Subcutaneous abdominal adipose tissue (tissue), 5 donors: ENCODE measurements at regions not wholly inside any gene's neighbourhood (a gene's known extent, or its start where the extent isn't known, plus 50 kb on each side); places are given as distances from the start of the nearest gene placed in this dataset.

Experiments
- H3K27ac ChIP-seq: one replicate; pipeline ENCODE4 v1.7.0; 2013; ENCODE audit warnings: low read depth, mild to moderate bottlenecking, inconsistent platforms, low read length, moderate library complexity
- H3K27me3 ChIP-seq, 5 donors: one replicate each; pipeline ENCODE4 v1.7.0; 2013; ENCODE audit warnings: low read length in 5 of 5, inconsistent platforms in 1 of 5; ENCODE audit not compliant: control insufficient read depth in 5 of 5, insufficient read depth in 4 of 5
- H3K36me3 ChIP-seq, 5 donors: one replicate each; pipeline ENCODE4 v1.7.0; 2013; ENCODE audit warnings: low read length in 5 of 5; ENCODE audit not compliant: control insufficient read depth in 5 of 5, insufficient read depth in 5 of 5
- H3K4me1 ChIP-seq, 5 donors: one replicate each; pipeline ENCODE4 v1.7.0; 2013; ENCODE audit warnings: low read length in 5 of 5, mild to moderate bottlenecking in 3 of 5, moderate library complexity in 1 of 5; ENCODE audit not compliant: control insufficient read depth in 5 of 5, insufficient read depth in 5 of 5
- H3K4me3 ChIP-seq, 5 donors: one replicate each; pipeline ENCODE4 v1.7.0; 2013; ENCODE audit warnings: low read length in 5 of 5, low read depth in 1 of 5
- H3K9ac ChIP-seq, 5 donors: one replicate each; pipeline ENCODE4 v1.7.0; 2013; ENCODE audit warnings: low read length in 5 of 5, mild to moderate bottlenecking in 4 of 5, moderate library complexity in 3 of 5
- H3K9me3 ChIP-seq, 5 donors: one replicate each; pipeline ENCODE4 v1.7.0; 2013; ENCODE audit warnings: low read length in 5 of 5; ENCODE audit not compliant: control insufficient read depth in 5 of 5
- donor health status: healthy.
- donor health status: healthy.
- donor health status: healthy.
- donor health status: healthy.
- donor health status: healthy.

DNA sequence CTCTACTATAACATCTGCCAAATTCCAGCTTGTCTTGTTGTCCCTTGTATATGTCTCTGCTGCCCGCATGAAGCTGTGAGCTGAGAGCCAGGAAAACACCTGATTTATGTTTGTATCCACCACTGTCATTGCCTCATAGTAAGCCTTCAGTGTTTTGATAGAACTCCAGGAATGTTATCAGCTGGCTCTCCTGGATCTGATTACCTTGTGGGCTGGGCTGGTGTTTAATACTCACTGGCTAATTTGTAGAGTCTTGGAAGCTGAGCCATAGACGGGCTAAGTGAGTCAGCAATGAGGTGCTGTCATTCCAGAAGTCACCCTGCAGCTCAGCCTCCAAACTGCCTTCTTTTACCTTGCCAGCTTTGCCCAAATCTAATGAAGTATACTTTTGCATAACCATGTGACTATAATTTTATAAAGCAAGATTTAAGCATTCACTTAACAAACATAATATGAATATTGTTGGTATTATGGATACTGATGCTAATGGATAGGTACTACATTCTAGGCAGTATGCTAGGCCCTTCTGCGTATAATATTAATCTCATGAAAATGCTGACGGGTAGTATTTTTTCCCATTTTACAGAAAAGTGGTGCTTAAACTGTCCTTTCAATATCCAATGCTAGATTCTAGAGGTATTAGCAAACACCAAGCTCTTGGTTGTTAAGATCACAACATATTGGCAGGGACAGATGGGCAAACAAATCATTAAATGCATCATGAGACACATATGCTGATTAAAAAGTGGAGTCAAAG, 62.7 kb upstream of the GATA6 start:
- H3K9ac ChIP-seq: no peak overlapping the region
- H3K4me1 ChIP-seq: peaks cover 0 to 17% (median 0%) of the 10 kb centered on the region in 5 donors
- H3K36me3 ChIP-seq: no peaks in the 10 kb centered on the region
- no peaks in the 10 kb centered on the region for H3K9me3 ChIP-seq
- no peak overlapping the region for H3K4me3 ChIP-seq
- no peak overlapping the region for H3K27ac ChIP-seq
- H3K27me3 ChIP-seq: peaks cover 0 to 4% (median 2%) of the 10 kb centered on the region in 5 donors

GRCh38 chr18:22108674-22109073, 60.7 kb upstream of the GATA6 start:
- peaks cover 0 to 6% (median 0%) of the 10 kb centered on the region in 5 donors for H3K4me1 ChIP-seq
- H3K4me3 ChIP-seq: no peak overlapping the region
- H3K27ac ChIP-seq: no peak overlapping the region
- H3K9ac ChIP-seq: no peak overlapping the region
- peaks cover 0 to 4% (median 2%) of the 10 kb centered on the region in 5 donors for H3K27me3 ChIP-seq
- no peaks in the 10 kb centered on the region for H3K36me3 ChIP-seq
- H3K9me3 ChIP-seq: no peaks in the 10 kb centered on the region

DNA sequence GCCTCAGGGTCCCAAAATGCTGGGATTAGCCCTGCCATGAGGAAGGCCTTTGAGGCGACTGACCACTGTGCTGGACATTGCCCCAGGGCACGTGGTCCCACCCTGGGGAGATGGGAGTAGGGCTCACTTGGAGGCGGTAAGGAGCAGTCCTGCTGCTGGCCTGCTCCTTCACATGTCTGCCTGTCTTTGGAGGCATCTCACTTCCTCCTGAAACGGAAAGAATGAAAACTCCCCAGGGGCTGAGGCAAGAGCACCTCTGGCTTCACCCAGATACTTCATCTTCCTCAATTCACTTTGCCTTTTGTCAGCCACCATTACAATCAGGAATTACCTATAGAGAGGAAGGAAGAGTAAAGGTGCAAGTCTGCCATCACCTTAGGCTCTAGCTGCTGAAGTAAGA, 59.9 kb upstream of the GATA6 start:
- H3K4me1 ChIP-seq: peaks cover 0 to 2% (median 0%) of the 10 kb centered on the region in 5 donors
- no peaks in the 10 kb centered on the region for H3K9me3 ChIP-seq
- peaks cover 0 to 4% (median 2%) of the 10 kb centered on the region in 5 donors for H3K27me3 ChIP-seq
- no peak overlapping the region for H3K27ac ChIP-seq
- no peaks in the 10 kb centered on the region for H3K36me3 ChIP-seq
- H3K9ac ChIP-seq: no peak overlapping the region
- no peak overlapping the region for H3K4me3 ChIP-seq

DNA sequence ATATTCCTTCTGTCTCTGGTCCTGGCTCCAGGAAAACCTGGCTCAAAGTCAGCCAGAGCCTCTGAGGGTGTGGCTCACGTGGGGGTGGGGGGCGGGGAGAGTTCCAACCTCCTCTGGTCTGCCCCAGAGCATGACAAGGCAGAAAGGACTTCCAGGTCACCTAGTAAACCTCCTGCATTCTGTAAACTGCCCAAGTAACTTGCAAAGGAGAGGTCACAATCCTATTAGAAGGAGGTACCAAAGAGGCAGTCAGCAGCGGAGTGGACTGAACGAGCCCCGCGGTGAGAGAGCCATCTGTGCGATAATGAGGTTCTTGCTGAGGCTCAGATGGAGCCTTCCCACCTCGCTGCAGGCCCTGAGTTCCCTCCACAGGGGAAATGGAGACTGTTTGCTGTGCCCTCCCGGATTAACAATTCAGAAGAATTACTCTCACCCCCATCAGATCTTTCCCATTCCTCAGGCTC, 58.9 kb upstream of the GATA6 start:
- H3K27me3 ChIP-seq: peaks cover 0 to 4% (median 2%) of the 10 kb centered on the region in 5 donors
- no peak overlapping the region for H3K27ac ChIP-seq
- no peaks in the 10 kb centered on the region for H3K36me3 ChIP-seq
- H3K9me3 ChIP-seq: no peaks in the 10 kb centered on the region
- H3K4me1 ChIP-seq: peaks cover 0 to 2% (median 0%) of the 10 kb centered on the region in 5 donors
- no peak overlapping the region for H3K4me3 ChIP-seq
- H3K9ac ChIP-seq: no peak overlapping the region

DNA sequence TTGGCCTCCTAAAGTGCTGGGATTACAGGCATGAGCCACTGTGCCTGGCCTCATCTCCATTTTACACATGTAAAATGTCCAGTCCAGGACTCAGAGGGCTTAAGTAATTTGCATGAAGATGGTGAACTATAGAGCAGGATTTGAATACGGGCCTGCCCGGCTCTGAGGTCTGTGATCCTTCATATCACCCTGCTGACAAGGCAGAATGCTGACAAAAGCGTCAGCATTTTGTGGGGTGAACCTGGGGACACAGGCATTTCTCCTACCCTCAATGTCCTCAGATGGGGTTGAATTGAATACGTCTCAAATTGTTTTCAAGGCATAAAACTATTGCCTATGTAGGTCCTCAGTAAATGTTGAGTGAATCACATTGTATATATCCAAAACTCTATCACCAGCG, 57.2 kb upstream of the GATA6 start:
- H3K9ac ChIP-seq: no peak overlapping the region
- H3K9me3 ChIP-seq: no peaks in the 10 kb centered on the region
- no peaks in the 10 kb centered on the region for H3K36me3 ChIP-seq
- H3K4me1 ChIP-seq: peaks cover 0 to 12% (median 5%) of the 10 kb centered on the region in 5 donors
- no peak overlapping the region for H3K27ac ChIP-seq
- peaks cover 0 to 5% (median 2%) of the 10 kb centered on the region in 5 donors for H3K27me3 ChIP-seq
- no peak overlapping the region for H3K4me3 ChIP-seq

DNA sequence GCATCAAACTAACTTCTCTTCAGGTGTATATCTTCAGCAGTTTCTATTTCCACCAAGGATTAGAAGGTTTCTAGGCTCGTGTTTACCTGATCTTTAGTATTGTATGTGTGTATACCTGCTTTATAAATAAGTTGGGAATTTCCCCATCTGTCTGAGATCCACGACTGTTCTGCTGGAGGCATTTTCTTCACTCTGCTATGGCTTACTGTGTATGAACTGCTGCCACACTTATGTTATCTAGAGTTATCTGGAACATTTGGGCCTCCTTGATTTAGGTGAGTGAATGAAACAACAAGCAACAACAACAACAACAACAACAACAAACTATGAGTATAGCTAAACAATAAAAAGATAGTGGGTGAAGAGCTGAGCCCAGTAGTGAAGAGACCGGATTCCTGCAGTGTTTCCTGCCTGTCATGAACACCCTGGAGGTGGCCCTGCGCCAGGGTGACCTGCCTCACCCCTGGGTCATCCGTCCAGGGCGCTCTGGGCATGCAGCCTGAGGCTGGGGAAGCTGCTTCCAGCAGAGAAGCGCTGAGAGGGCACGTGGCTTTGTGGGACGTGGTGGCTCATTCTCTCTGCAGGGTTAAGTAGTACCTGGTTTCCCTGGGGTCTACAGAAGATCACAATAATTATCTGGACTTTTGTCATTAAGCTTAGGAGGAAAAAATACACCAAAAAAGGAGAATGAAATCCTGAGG, 56.1 kb upstream of the GATA6 start:
- Histone ChIP-seq H3K36me3 (no peaks in the 10 kb centered on the region), H3K4me3 (no peak overlapping the region), H3K27ac (no peak overlapping the region), H3K9ac (no peak overlapping the region), H3K27me3 (peaks cover 0 to 5% (median 2%) of the 10 kb centered on the region in 5 donors), H3K9me3 (no peaks in the 10 kb centered on the region), H3K4me1 (peaks cover 0 to 12% (median 5%) of the 10 kb centered on the region in 5 donors)

DNA sequence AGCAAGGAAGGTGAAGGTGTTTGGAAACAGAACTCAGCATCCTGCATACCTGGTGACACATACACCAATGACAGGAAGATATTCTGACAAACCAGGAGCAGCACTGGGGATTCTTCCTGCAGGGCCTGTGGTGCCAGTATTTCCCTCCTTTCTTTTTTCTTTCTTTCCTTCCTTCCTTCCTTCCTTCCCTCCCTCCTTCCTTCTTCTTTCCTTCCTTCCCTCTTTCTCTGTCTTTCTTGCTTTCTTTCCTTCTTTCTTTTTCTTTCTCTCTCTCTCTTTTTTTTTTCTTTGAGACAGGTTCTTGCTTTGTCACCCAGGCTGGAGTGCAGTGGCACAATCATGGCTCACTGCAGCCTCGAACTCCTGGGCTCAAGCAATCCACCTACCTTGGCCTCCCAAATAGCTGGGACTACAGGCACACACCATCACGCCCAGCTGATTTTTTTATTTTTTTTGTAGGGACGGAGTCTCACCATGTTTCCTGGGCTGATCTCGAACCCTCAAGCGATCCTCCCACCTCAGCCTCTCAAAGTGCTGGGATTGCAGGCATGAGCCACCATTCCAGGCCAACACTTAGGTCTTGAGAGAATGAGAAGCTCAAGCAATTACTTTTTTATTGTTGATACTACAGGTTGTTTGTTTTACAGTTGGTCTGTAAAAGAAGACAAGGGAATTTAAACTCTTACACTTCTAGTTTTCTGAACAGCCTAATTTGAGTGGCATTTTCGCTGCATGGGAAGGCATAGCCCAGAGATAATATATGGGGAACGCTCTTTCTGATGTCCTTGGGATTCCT, 54.7 kb upstream of the GATA6 start:
- no peak overlapping the region for H3K27ac ChIP-seq
- H3K36me3 ChIP-seq: no peaks in the 10 kb centered on the region
- H3K27me3 ChIP-seq: peaks cover 0 to 5% (median 0%) of the 10 kb centered on the region in 5 donors
- no peaks in the 10 kb centered on the region for H3K9me3 ChIP-seq
- no peak overlapping the region for H3K9ac ChIP-seq
- H3K4me3 ChIP-seq: no peak overlapping the region
- H3K4me1 ChIP-seq: peaks cover 0 to 12% (median 5%) of the 10 kb centered on the region in 5 donors

DNA sequence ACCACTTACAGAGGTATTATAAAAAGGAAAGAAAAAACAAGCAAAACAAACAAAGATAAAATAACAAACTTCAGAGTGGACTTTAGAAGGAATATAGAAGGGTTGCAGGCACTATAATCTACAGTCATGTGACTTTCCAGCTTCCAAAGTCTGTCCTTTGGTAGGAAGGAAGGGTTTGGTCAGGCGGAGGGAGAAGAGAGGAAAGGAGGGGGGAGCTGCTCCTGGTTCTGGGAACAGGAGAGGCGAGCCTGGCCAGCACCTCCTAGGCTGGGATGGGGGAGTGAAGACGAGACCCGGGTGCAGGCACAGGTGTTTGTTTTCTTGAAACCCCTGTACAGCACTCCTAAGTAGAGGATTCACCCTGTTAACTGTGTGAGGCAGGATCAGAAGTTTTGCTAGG, 53.8 kb upstream of the GATA6 start:
- no peaks in the 10 kb centered on the region for H3K9me3 ChIP-seq
- no peak overlapping the region for H3K9ac ChIP-seq
- peaks cover 0 to 3% (median 0%) of the 10 kb centered on the region in 5 donors for H3K27me3 ChIP-seq
- H3K36me3 ChIP-seq: no peaks in the 10 kb centered on the region
- H3K27ac ChIP-seq: no peak overlapping the region
- peaks cover 0 to 12% (median 5%) of the 10 kb centered on the region in 5 donors for H3K4me1 ChIP-seq
- no peak overlapping the region for H3K4me3 ChIP-seq
